ENCODE measurements at regions not wholly inside any gene's neighbourhood (a gene's known extent, or its start where the extent isn't known, plus 50 kb on each side); places are given as distances from the start of the nearest gene placed in this dataset.

GRCh38 chr2:181242262-181242661, 214.9 kb upstream of the ITGA4 start:
- no peak for DNase-seq (ENCODE audit: low spot score)

- DNase-seq (ENCODE audit: low spot score), result no peak
Observed at GRCh38 chr2:181243319-181243718, 213.9 kb upstream of the ITGA4 start.

GRCh38 chr2:181250691-181251090, 206.5 kb upstream of the ITGA4 start:
- no peak for DNase-seq (ENCODE audit: low spot score)

- no peak for DNase-seq (ENCODE audit: low spot score)
Observed at GRCh38 chr2:181252262-181253148, 204.7 kb upstream of the ITGA4 start.

GRCh38 chr2:181253438-181253837, 203.7 kb upstream of the ITGA4 start:
- DNase-seq (ENCODE audit: low spot score), result no peak

GRCh38 chr2:181255651-181256050, 201.5 kb upstream of the ITGA4 start:
- no peak for DNase-seq (ENCODE audit: low spot score)

GRCh38 chr2:181258720-181259119, 198.5 kb upstream of the ITGA4 start:
- no peak for DNase-seq (ENCODE audit: low spot score)

- no peak for DNase-seq (ENCODE audit: low spot score)
Observed at GRCh38 chr2:181262782-181263181, 194.4 kb upstream of the ITGA4 start.

GRCh38 chr2:181264001-181264400, 193.2 kb upstream of the ITGA4 start:
- DNase-seq (ENCODE audit: low spot score), result no peak

- DNase-seq (ENCODE audit: low spot score), result no peak
Observed at GRCh38 chr2:181264441-181264840, 192.7 kb upstream of the ITGA4 start.

GRCh38 chr2:181266614-181267013, 190.6 kb upstream of the ITGA4 start:
- no peak for DNase-seq (ENCODE audit: low spot score)

- no peak for DNase-seq (ENCODE audit: low spot score)
Observed at GRCh38 chr2:181268174-181268867, 188.9 kb upstream of the ITGA4 start.

- no peak for DNase-seq (ENCODE audit: low spot score)
Observed at GRCh38 chr2:181273986-181274385, 183.2 kb upstream of the ITGA4 start.

- DNase-seq (ENCODE audit: low spot score), result no peak
Observed at GRCh38 chr2:181275643-181276070, 181.5 kb upstream of the ITGA4 start.

- no peak for DNase-seq (ENCODE audit: low spot score)
Observed at GRCh38 chr2:181281206-181281832, 175.9 kb upstream of the ITGA4 start.

GRCh38 chr2:181285116-181285515, 172.1 kb upstream of the ITGA4 start:
- DNase-seq (ENCODE audit: low spot score), result no peak

GRCh38 chr2:181289698-181290097, 167.5 kb upstream of the ITGA4 start:
- no peak for DNase-seq (ENCODE audit: low spot score)

- DNase-seq (ENCODE audit: low spot score), result no peak
Observed at GRCh38 chr2:181290182-181290581, 167.0 kb upstream of the ITGA4 start.

GRCh38 chr2:181294979-181295378, 162.2 kb upstream of the ITGA4 start:
- DNase-seq (ENCODE audit: low spot score), result no peak

GRCh38 chr2:181300600-181301291, 156.4 kb upstream of the ITGA4 start:
- DNase-seq (ENCODE audit: low spot score), result no peak

GRCh38 chr2:181304011-181304844, 153.0 kb upstream of the ITGA4 start:
- DNase-seq (ENCODE audit: low spot score), result no peak
